ENCODE measurements at regions not wholly inside any gene's neighbourhood (a gene's known extent, or its start where the extent isn't known, plus 50 kb on each side); places are given as distances from the start of the nearest gene placed in this dataset.

- no peaks in the 10 kb centered on the region for H3K9me3 ChIP-seq (replicated peaks in 1 of 2; ENCODE audit: control insufficient read depth in 1 of 2, insufficient read depth in 1 of 2, low read length in 2 of 2)
- peaks cover 13 to 18% of the 10 kb centered on the region in 2 donors for H3K4me1 ChIP-seq (ENCODE audit: control insufficient read depth in 1 of 2, insufficient read depth in 2 of 2, low read length in 2 of 2)
- TF ChIP-seq CTCF (IDR thresholded peaks at IDR 0.05) = no peak
- H3K36me3 Mint-ChIP-seq = no peaks in the 10 kb centered on the region
- H3K27ac Mint-ChIP-seq = no peak overlapping the region
- H3K27me3 Mint-ChIP-seq (ENCODE audit: low read depth in 3 of 3) = peaks cover 0 to 4% (median 1%) of the 10 kb centered on the region in 3 donors
- no peak overlapping the region for H3K4me3 Mint-ChIP-seq
- H4K20me1 ChIP-seq (ENCODE audit: insufficient read depth, low read length) = no peaks in the 10 kb centered on the region
- no peak overlapping the region for H3K27ac ChIP-seq (ENCODE audit: low read depth in 1 of 2, low read length in 2 of 2)
- H3K79me2 ChIP-seq (ENCODE audit: insufficient read depth, low read length) = no peaks in the 10 kb centered on the region
- no peak for DNase-seq
- H3K4me3 ChIP-seq (replicated peaks in 1 of 3; ENCODE audit: low read depth in 2 of 3, low read length in 3 of 3) = no peak overlapping the region
- H3K9ac ChIP-seq (ENCODE audit: insufficient read depth, low read length, poor library complexity, severe bottlenecking) = no peak overlapping the region
- intact Hi-C loops (cut with micrococcal nuclease) = no loop called here
- WGBS (ENCODE audit: insufficient coverage) = 100% methylated on average over 2 of the region's 4 CpGs
- H3K4me2 ChIP-seq (replicated peaks; ENCODE audit: extremely low read depth, low read length, poor library complexity, severe bottlenecking) = no peak overlapping the region
- H3K36me3 ChIP-seq (replicated peaks in 1 of 2; ENCODE audit: control insufficient read depth in 1 of 2, insufficient read depth in 2 of 2, low read length in 2 of 2) = no peaks in the 10 kb centered on the region
- no peak overlapping the region for H2AFZ ChIP-seq (ENCODE audit: insufficient read depth, low read depth, low read length, poor library complexity, severe bottlenecking)
- peaks cover 16% of the 10 kb centered on the region for H3K4me1 Mint-ChIP-seq
- peaks cover 0 to 2% (median 0%) of the 10 kb centered on the region in 7 donors for H3K9me3 Mint-ChIP-seq
- no peaks in the 10 kb centered on the region for H3K27me3 ChIP-seq (ENCODE audit: control insufficient read depth in 2 of 2, insufficient read depth in 2 of 2, low read length in 2 of 2)
Observed at GRCh38 chr1:87905651-87906050, 577.0 kb downstream of the LMO4 start.

- H3K36me3 Mint-ChIP-seq = no peaks in the 10 kb centered on the region
- H3K27me3 ChIP-seq (ENCODE audit: control insufficient read depth in 2 of 2, insufficient read depth in 2 of 2, low read length in 2 of 2) = no peaks in the 10 kb centered on the region
- H2AFZ ChIP-seq (ENCODE audit: insufficient read depth, low read depth, low read length, poor library complexity, severe bottlenecking) = no peak overlapping the region
- intact Hi-C loops (cut with micrococcal nuclease) = no loop called here
- H3K27me3 Mint-ChIP-seq (ENCODE audit: low read depth in 3 of 3) = peaks cover 0 to 4% (median 1%) of the 10 kb centered on the region in 3 donors
- no peak for TF ChIP-seq CTCF (IDR thresholded peaks at IDR 0.05)
- no peak overlapping the region for H3K27ac Mint-ChIP-seq
- H3K4me3 ChIP-seq (replicated peaks in 1 of 3; ENCODE audit: low read depth in 2 of 3, low read length in 3 of 3) = no peak overlapping the region
- no peak for DNase-seq
- H3K4me2 ChIP-seq (replicated peaks; ENCODE audit: extremely low read depth, low read length, poor library complexity, severe bottlenecking) = no peak overlapping the region
- H3K9ac ChIP-seq (ENCODE audit: insufficient read depth, low read length, poor library complexity, severe bottlenecking) = no peak overlapping the region
- peaks cover 0 to 2% (median 0%) of the 10 kb centered on the region in 7 donors for H3K9me3 Mint-ChIP-seq
- no peaks in the 10 kb centered on the region for H3K36me3 ChIP-seq (replicated peaks in 1 of 2; ENCODE audit: control insufficient read depth in 1 of 2, insufficient read depth in 2 of 2, low read length in 2 of 2)
- no peak overlapping the region for H3K4me3 Mint-ChIP-seq
- no peaks in the 10 kb centered on the region for H3K9me3 ChIP-seq (replicated peaks in 1 of 2; ENCODE audit: control insufficient read depth in 1 of 2, insufficient read depth in 1 of 2, low read length in 2 of 2)
- H3K4me1 Mint-ChIP-seq = peaks cover 16% of the 10 kb centered on the region
- H4K20me1 ChIP-seq (ENCODE audit: insufficient read depth, low read length) = no peaks in the 10 kb centered on the region
- H3K4me1 ChIP-seq (ENCODE audit: control insufficient read depth in 1 of 2, insufficient read depth in 2 of 2, low read length in 2 of 2) = peaks cover 13 to 18% of the 10 kb centered on the region in 2 donors
- WGBS (ENCODE audit: insufficient coverage) = 95% methylated on average over 3 of the region's 3 CpGs
- H3K79me2 ChIP-seq (ENCODE audit: insufficient read depth, low read length) = no peaks in the 10 kb centered on the region
- H3K27ac ChIP-seq (ENCODE audit: low read depth in 1 of 2, low read length in 2 of 2) = no peak overlapping the region
Observed at GRCh38 chr1:87906078-87906477, 577.4 kb downstream of the LMO4 start.

Data from CD14-positive monocyte (primary cell).